HG02798 (cell line): ENCODE measurements at regions not wholly inside any gene's neighbourhood (a gene's known extent, or its start where the extent isn't known, plus 50 kb on each side); places are given as distances from the start of the nearest gene placed in this dataset.

Experiments
- ATAC-seq: cut with Tn5 transposase; IDR thresholded peaks from one replicate; pipeline ENCODE4 v1.9.1; 2021; ENCODE audit warnings: mild to moderate bottlenecking; ENCODE audit not compliant: unreplicated experiment, poor library complexity

DNA sequence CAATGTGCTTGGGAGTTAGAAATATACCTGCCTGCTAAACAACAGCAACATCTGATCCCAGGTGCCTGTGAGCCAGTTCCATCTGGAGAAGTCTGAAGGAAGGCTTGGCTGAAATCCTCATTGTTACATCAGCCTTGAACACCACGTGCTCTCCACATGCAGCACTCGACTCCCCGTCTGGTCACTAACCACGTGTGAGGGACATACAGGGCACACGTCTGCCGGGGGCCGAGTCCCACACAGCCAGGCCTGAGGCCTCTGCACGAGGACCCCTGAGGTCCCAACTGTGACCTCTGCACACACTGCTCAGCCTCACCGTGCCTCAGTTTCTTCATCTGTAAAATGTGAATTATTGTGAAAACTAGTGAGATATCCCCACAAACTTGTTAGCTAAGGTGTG is 236.5 kb upstream of the SALL3 start:
- no peak for ATAC-seq

DNA sequence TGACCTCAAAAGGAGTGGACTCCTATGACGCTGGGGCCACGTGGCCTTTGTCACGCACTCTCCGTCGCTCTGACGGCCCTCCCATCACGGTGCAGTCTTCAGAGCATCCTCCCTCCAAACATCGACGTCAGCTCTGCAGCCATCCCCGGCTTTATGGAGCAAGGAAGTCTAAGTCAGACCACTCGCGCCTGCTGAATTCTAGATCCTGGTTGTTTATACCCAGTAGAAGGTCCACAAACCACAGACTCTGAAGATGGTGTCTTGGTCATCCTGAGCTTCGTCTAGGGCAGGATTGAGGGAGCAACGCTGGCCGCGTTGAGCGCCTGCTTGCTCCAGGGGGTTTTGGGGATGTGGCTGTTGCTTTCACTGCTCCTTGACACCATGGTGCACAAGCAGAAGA is 228.0 kb upstream of the SALL3 start:
- ATAC-seq = no peak

DNA sequence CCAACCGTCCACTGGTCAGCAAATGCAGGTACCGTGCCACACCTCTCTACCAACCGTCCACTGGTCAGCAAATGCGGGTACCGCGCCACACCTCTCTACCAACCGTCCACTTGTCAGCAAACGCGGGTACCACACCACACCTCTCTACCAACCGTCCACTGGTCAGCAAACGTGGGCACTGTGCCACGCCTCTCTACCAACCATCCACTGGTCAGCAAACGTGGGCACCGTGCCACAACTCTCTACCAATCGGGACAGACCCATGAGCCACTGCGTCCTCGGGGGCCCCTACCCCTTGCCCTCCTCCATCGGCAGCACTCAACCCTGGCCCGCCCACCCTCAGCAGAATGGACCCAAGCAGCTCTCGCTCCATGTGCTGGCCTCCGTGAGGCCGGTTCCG is 226.4 kb upstream of the SALL3 start:
- ATAC-seq = no peak

DNA sequence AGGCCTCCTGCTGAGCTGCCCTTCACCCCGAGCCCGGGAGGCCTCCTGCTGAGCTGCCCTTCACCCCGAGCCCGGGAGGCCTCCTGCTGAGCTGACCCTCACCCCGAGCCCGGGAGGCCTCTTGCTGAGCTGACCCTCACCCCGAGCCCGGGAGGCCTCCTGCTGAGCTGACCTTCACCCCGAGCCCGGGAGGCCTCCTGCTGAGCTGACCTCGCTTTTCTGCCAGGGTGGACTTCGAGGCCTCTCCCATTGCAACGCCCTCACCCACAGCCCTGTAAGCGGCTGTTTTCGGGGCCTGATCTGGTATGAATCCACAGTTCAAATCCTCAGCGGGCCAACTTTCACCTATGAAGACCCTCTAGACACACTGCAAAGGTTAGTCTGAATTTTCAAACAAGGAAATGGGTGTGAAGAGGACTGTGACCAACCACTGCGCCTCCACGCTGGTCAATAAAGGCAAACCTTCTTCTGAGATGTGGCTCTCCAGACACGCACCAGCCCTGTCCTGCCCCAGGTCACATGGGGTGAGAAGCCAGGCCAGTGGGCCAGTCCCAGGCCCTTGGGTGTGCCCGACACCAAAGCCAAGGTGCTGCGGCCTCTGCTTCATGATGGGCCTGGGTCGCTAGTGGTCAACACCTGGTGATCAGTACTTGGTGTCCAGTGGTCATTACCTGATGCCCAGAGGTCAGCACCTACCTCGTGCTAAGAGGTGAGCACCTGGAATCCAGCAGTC is 225.1 kb upstream of the SALL3 start:
- no peak for ATAC-seq

DNA sequence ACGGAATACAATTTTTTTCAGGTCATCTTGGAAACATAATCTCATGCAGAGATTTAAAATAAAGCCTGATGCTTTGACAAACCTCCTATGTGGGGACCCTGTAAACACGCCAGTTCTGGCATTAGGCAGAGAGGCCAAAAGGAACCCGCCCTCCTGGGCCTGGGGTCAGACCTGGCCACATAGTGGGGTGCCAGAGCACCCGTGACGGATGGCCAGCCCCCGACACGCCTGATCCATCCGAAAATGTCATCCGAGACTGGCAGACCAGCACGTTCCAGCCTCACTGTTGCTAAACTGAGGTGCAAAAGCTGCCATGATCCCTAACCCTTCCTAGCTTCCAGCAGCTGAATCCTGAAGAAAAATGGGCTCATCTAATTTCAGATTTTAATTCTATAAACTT is 222.6 kb upstream of the SALL3 start:
- no peak for ATAC-seq

DNA sequence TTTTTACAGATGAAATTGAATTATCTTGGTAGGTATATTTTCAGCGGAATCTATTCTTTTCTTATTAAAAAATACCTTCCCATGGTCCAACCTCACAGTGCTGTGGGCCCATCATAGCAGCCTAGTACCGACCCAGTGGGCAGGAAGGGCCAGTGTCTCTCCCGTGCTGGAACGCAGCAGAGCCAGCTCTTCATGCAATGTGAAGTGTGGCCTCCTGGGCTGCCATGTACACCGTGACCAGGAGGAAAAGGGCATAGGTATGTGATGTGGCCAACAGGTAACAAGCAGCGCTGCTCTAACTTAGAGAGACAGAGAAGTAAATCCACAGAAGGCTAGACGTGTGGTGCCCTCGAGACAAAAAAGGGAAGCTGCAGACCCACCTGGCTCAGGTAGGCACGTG is 221.1 kb upstream of the SALL3 start:
- no peak for ATAC-seq

DNA sequence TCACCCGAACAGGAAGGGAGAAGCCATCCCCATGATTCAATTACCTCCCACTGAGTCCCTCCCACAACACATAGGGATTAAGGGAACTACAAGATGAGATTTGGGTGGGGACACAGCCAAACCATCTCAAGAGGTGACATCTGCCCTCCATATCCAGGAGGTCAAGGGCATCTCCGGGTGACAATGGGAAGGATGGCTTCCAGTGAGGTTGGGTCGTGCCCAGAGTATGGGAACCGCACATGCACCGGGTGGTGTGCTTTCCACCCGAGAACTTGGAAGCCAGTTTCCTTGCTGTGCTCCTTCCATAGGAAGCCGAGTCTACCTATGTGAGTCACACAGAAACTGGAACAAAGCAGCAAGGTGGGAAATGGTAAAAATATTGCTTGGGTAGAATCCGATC is 216.9 kb upstream of the SALL3 start:
- no peak for ATAC-seq

DNA sequence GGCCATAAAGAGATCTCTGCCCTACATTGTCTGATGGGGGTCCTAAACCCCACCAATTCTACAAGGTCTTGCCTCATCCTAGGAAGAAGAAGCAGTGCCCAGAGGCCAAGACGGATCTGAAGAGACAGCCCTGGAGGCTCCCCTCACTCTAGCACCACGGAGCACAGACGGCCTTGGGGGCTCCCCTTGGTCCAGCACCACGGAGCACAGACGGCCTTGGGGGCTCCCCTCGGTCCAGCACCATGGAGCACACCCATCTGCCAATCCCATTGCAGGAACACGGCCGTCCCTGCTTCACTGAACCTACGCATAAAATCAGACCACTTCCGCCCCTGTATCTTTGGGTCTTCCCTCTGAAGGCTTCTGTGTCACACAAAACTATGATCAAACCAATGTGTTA is 215.1 kb upstream of the SALL3 start:
- no peak for ATAC-seq

DNA sequence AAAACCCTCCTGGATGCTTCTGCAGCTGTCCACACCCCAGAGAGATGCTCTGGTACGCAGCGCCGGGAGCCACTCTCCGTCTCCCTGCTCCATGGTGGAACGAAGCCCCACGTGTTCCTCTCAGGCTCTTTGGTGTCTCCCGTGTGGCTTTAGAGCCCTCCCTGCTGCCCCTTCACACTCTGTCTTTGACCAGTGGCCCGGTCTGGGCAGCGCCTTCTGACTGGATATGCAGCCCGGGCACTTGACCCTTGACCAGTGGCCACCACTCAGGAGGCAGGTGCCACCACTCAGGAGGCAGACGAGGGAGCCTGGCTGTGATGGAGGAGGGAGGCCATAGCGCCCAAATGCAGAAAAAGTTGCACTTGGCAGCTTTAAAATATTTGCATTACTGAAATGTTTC is 214.5 kb upstream of the SALL3 start:
- no peak for ATAC-seq

DNA sequence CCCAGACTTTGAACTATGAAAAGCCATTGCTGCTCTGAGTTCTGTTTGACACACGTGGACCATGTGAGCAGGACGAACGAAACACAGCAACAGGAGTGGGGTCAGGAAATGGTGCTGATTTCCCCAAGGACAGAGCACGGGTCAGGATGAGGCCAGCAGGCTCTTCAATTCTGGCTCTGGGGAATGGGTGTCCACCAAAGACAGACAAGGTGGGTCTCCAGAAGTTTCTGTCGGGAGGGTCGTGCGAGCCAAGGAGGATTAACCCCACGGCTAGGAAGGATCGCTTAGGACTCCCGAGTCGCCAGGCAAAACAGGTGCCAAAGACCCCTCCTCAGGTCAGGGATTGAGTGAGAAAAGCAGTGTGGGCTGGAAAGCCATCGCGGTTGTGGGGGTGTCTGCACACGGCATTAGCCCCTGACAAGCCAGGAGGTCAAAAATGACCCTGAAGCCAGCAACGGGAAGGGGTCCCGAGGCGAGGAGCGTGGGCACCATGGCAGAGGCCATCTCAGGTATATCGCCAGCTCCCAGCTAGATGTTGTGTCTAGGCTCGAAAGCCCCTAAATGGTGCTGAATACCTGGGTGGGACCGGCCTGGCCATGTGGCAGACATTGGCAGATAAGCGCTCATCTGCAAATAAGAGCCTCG is 213.9 kb upstream of the SALL3 start:
- no peak for ATAC-seq

DNA sequence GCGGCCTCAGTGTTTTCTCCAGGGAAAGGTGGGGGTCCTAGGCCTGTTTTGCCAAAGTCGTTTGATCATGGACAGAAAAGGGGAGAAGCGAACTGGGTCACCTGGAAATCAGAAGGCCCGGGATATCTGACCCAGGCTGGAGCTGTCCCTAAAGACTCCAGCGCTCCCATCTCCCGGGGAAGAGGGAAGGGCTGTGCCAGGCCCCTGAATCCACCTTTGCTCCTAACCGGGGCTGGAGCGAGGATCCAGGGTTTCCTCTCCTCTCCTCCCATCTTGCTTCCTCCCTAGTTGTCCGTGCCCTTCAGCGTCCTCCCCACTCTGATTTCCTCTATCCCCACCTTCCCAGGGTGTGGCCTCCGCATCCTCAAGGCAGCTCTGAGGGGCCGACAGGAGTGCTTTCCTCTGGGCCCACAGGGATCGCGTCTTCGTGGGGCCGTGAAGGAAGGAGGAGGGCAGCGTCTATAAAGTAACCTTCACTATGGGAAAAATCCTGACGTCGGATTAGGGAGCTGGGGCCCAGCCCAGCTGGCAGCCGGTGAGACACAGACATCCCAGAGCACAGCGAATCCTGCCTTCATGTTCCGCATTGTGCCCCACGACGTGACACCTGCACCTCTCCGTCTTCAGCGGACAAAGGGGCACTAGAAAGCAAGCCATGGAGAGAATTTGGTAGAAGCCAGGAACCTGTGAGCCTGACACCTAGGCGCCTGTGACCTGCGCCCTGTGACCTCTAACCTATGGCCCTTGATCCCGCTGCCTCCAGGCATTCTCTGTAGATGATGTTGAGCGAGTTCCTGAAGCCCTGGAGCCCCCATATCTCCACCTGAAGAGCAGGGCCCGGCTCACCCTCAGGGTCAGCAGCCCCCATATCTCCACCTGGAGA is 212.7 kb upstream of the SALL3 start:
- no peak for ATAC-seq

DNA sequence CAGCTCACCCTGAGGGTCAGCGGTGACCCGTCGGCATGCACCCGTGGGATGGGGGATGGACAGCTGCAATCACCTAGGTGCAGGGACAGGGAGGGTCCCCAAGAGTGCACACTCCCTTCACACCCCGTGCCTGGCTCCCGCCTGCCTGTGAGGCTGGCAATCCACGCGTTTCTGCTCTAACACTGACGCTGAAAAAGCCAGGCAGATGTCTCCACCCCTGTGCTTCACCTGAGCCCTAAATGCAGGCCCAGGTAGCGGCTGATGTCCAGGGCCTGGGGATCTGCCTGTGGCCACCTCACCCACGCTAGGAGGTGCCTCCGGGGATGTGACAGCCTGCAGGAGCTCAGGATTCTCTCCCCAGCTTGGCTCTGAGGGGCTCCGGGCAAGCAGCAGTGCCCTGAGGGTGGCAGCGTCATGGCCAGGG is 212.0 kb upstream of the SALL3 start:
- ATAC-seq = no peak

DNA sequence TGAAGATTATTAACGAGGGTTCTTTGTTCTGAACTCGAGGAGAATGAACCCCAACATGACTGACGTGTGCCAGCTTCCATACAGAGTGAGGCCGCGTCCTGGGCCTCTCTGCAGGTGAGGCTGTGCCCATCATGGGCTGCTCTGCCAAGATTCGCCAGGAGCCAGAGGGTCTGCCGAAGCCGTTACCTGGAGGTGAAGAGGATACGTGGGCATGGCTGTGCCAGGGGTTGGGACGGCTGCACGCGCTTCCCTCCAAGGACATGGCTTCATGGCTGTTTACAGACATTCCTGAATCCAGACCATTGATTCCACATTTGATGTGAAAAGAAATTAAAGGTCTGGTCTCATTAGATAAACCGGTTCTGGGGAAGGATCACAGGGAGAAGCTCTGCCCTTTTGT is 211.4 kb upstream of the SALL3 start:
- ATAC-seq = no peak

DNA sequence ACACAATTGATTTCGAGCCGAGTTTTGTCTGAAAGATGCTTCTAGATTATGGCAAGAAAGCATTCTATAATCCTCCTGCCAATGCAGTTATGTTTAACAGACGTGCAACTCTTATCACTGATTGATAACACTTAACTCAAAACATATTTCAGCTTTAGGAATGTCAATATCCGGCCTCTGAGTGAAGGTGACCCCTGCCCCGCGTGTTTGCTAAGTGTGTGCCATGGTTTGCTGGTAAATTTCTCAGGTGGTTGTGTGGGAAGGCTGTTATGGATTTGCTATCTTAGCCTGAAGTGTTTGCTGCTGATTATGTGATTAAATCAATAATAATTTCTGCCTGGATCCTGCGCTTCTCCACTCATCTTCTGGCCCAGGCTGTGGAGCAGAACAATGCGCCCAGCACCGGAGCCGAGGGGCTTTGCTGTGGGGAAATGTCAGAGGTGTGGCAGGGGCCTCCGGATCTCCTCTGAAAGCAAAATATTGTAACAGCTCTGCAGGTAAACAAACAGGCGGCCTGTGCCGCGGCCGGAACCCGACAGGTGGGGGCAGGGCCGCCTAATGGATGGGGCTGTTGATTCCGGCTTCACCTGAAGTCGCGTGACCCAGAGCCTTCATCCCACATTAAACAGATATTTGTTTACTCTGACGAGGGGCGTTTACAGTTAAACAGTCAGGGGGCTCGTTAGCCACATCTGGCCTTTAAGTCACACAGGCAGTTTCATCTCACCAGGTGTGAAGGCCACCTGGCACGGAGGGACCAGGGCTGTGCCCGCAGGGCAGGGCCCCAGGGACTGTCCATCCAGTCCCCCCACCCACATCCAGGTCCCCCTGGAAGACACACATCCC is 210.7 kb upstream of the SALL3 start:
- no peak for ATAC-seq

DNA sequence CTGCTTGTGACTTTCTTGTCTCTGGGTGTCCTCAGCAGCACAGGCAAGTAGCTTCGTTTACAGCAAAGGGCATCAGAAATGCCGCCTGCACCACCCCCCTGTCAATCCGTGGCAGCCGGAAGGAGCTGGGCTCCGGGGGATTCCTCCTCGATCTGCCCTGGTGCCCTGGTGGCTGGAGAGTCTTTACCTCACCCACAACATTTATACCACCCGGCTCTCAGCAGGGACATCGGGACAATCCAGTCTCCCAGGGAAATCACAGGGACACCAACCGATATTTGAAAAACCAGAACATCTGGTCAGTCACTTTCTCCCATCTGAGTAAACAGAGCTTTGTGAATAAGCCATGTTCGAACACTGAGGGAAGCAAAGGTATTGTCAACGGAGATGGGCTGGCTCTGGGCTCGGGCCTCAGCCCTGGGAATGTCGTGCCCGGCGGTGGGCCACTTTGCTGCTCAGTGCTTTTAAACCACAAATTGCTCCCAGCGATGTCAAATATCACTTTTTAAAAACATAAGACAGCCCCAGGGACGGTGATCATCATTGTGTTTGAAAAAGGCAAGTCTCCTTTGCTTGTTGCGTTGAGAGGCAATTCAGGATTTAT is 210.0 kb upstream of the SALL3 start:
- no peak for ATAC-seq

DNA sequence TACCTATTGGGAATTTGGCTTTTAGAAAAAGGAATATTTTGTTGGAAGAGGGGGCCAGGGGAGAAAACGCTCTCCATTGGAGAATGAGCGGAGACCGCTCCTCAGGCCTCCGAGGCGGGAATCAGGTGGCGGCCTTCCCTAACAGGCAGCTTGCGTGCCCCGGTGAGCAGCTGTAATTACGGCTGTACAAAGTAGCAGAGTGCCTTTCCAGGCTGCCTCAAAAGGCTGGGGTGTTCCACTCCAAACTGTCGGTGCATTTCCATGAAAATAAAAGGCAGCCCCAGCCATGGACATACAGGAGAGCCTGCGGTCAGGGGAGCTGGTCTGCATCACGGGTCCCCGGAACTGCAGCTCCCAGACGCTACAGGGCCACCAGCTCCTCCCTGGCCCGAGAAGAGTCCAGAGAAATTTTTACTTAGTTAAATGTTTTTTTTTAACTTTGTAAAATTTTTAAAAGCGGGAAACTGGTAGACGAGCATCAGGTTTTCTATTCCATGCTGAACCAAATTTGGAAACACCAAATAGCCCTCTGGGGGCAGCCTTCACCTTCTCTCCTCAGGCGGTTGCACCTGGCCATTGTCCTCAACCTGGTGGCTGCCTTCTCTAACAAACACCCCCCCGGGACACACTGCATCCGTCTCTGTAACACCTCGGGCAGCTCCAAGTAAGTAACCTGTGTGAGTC is 209.3 kb upstream of the SALL3 start:
- ATAC-seq = no peak

DNA sequence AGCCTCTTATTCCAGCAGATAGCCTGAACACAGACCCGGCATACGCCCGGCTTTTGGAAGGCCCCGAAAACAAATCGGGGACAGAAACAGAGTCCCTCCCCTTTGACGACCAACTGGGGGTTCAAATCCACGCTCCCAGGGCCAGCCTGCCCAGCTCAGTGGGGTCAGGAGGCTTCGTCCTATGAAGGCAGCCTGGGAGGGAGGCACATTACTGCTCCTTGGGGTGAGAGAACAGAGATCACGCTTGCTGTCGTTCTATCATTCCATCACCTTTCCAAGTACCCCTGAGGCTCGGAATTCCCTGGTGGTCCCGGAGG is 208.8 kb upstream of the SALL3 start:
- ATAC-seq = no peak

DNA sequence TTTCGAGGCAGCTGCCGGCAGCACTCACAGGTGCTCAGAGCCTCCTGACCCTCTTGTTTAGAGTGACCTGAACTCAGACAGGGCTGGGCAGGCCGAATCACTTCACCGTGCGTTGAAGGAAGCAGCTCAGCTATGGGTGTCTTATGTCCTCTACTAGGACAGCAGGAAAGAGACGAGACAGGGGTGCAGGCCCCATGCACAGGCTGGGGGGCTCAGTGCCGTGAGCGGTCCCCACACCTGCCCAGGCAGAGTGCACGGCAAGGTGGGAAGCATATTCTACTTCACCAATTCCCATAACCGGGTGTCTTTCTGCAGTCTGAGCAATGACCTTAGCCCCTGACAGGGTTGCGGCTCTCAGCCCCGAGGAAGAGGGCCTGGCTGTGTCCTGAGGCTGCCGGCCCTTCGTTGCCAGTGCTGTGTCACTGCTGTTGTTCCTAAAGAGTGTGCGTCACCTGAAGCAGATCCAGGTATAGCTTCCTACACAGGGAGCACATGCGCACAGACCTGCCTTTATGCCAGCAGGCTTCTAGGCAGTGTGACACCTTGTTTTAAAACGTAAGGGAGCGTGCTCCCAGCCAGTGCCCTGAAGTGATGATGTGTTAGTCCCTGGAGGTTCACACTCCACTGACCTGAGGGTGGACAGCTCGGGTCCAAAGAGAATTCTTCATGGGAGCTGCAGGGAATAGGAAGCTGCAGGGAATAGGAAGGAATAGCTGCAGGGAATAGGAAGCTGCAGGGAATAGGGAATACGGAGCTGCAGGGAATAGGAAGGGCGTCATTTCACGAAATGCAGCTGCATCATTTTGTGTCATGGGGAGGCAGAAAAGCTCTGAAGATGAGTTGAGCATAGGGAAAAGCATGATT is 207.9 kb upstream of the SALL3 start:
- no peak for ATAC-seq
